BLaER1 (cell line): ENCODE measurements at regions not wholly inside any gene's neighbourhood (a gene's known extent, or its start where the extent isn't known, plus 50 kb on each side); places are given as distances from the start of the nearest gene placed in this dataset.
"Not testable (repeated sequence)": the region's sequence is repeated elsewhere in the genome, so short reads cannot be mapped to it uniquely, and the experiment has no call there.

Experiments used
- H3K27ac ChIP-seq: shearing (Covaris generic); formaldehyde crosslinking; 2 replicates; pipeline ENCODE4 v1.8.1; 2022
- H3K27me3 ChIP-seq: shearing (Covaris generic); formaldehyde crosslinking; 2 replicates; pipeline ENCODE4 v1.8.1; 2022
- H3K36me3 ChIP-seq: shearing (Covaris generic); formaldehyde crosslinking; 2 replicates; pipeline ENCODE4 v1.8.1; 2022
- H3K4me1 ChIP-seq: shearing (Covaris generic); formaldehyde crosslinking; 2 replicates; pipeline ENCODE4 v1.8.1; 2022
- H3K4me2 ChIP-seq: shearing (Covaris generic); formaldehyde crosslinking; 2 replicates; pipeline ENCODE4 v1.8.1; 2022
- H3K4me3 ChIP-seq: shearing (Covaris generic); formaldehyde crosslinking; 2 replicates; pipeline ENCODE4 v1.8.1; 2022
- H3K9ac ChIP-seq: shearing (Covaris generic); formaldehyde crosslinking; 2 replicates; pipeline ENCODE4 v1.8.1; 2022
- H3K9me3 ChIP-seq: shearing (Covaris generic); formaldehyde crosslinking; 2 replicates; pipeline ENCODE4 v1.8.1; 2022
- H4K20me1 ChIP-seq: shearing (Covaris generic); formaldehyde crosslinking; 2 replicates; pipeline ENCODE4 v1.8.1; 2022
- Cebpa-rat ChIP-seq: shearing (Covaris generic); IDR thresholded peaks from 2 replicates; pipeline ENCODE4 v1.8.1; 2022

GRCh38 chr2:235227590-235227989 lies 266.3 kb upstream of the AGAP1 start:
- Histone ChIP-seq H3K36me3 (no peaks in the 10 kb centered on the region), H4K20me1 (no peaks in the 10 kb centered on the region), H3K4me3 (no peak overlapping the region), H3K9me3 (no peaks in the 10 kb centered on the region), H3K27ac (no peak overlapping the region), H3K9ac (no peak overlapping the region), H3K4me2 (no peak overlapping the region), H3K27me3 (no peaks in the 10 kb centered on the region), H3K4me1 (no peaks in the 10 kb centered on the region)
- TF ChIP-seq Cebpa-rat, result no peak

- not testable (repeated sequence) for H3K36me3 ChIP-seq, H3K4me2 ChIP-seq, H3K27me3 ChIP-seq, H4K20me1 ChIP-seq, H3K9ac ChIP-seq, H3K4me3 ChIP-seq, H3K9me3 ChIP-seq, H3K27ac ChIP-seq, H3K4me1 ChIP-seq
These were observed 265.4 kb upstream of the AGAP1 start for GRCh38 chr2:235228422-235228821.

GRCh38 chr2:235229236-235229635 lies 264.6 kb upstream of the AGAP1 start:
- Histone ChIP-seq H3K36me3 (no peaks in the 10 kb centered on the region), H3K4me2 (no peak overlapping the region), H3K27ac (no peak overlapping the region), H3K4me3 (no peak overlapping the region), H4K20me1 (no peaks in the 10 kb centered on the region), H3K9ac (no peak overlapping the region), H3K27me3 (no peaks in the 10 kb centered on the region), H3K9me3 (no peaks in the 10 kb centered on the region), H3K4me1 (no peaks in the 10 kb centered on the region)
- no peak for TF ChIP-seq Cebpa-rat

- no peak overlapping the region for H3K4me2 ChIP-seq
- no peaks in the 10 kb centered on the region for H3K36me3 ChIP-seq
- no peak overlapping the region for H3K9ac ChIP-seq
- H4K20me1 ChIP-seq, result no peaks in the 10 kb centered on the region
- no peak overlapping the region for H3K27ac ChIP-seq
- H3K9me3 ChIP-seq, result no peaks in the 10 kb centered on the region
- no peak overlapping the region for H3K4me3 ChIP-seq
- no peaks in the 10 kb centered on the region for H3K27me3 ChIP-seq
- H3K4me1 ChIP-seq, result no peaks in the 10 kb centered on the region
- TF ChIP-seq Cebpa-rat, result no peak
These were observed 262.8 kb upstream of the AGAP1 start for GRCh38 chr2:235230821-235231601.

- Histone ChIP-seq H3K4me3 (no peak overlapping the region), H3K9ac (no peak overlapping the region), H3K9me3 (no peaks in the 10 kb centered on the region), H4K20me1 (no peaks in the 10 kb centered on the region), H3K27ac (no peak overlapping the region), H3K36me3 (no peaks in the 10 kb centered on the region), H3K27me3 (no peaks in the 10 kb centered on the region), H3K4me1 (no peaks in the 10 kb centered on the region), H3K4me2 (no peak overlapping the region)
- TF ChIP-seq Cebpa-rat, result no peak
These were observed 261.1 kb upstream of the AGAP1 start for GRCh38 chr2:235232449-235233433.

- Histone ChIP-seq H3K4me1 (no peaks in the 10 kb centered on the region), H3K27me3 (no peaks in the 10 kb centered on the region), H4K20me1 (no peaks in the 10 kb centered on the region), H3K9ac (no peak overlapping the region), H3K9me3 (no peaks in the 10 kb centered on the region), H3K4me2 (no peak overlapping the region), H3K4me3 (no peak overlapping the region), H3K36me3 (no peaks in the 10 kb centered on the region), H3K27ac (no peak overlapping the region)
- no peak for TF ChIP-seq Cebpa-rat
These were observed 259.1 kb upstream of the AGAP1 start for GRCh38 chr2:235234736-235235135.

GRCh38 chr2:235235977-235236767 lies 257.7 kb upstream of the AGAP1 start:
- H3K4me1 ChIP-seq, result peaks cover 8% of the 10 kb centered on the region
- no peak overlapping the region for H3K4me2 ChIP-seq
- TF ChIP-seq Cebpa-rat, result no peak
- no peaks in the 10 kb centered on the region for H4K20me1 ChIP-seq
- no peaks in the 10 kb centered on the region for H3K36me3 ChIP-seq
- H3K9ac ChIP-seq, result no peak overlapping the region
- no peak overlapping the region for H3K27ac ChIP-seq
- no peaks in the 10 kb centered on the region for H3K27me3 ChIP-seq
- H3K9me3 ChIP-seq, result no peaks in the 10 kb centered on the region
- H3K4me3 ChIP-seq, result no peak overlapping the region

GRCh38 chr2:235238537-235238936 lies 255.3 kb upstream of the AGAP1 start:
- no peak overlapping the region for H3K27ac ChIP-seq
- peaks cover 9% of the 10 kb centered on the region for H3K4me1 ChIP-seq
- H3K4me3 ChIP-seq, result no peak overlapping the region
- no peak for TF ChIP-seq Cebpa-rat
- no peaks in the 10 kb centered on the region for H3K27me3 ChIP-seq
- H3K4me2 ChIP-seq, result no peak overlapping the region
- H4K20me1 ChIP-seq, result no peaks in the 10 kb centered on the region
- no peak overlapping the region for H3K9ac ChIP-seq
- no peaks in the 10 kb centered on the region for H3K36me3 ChIP-seq
- no peaks in the 10 kb centered on the region for H3K9me3 ChIP-seq

- no peaks in the 10 kb centered on the region for H3K27me3 ChIP-seq
- no peak for TF ChIP-seq Cebpa-rat
- no peak overlapping the region for H3K9ac ChIP-seq
- peaks cover 30% of the 10 kb centered on the region for H3K4me1 ChIP-seq
- no peaks in the 10 kb centered on the region for H3K9me3 ChIP-seq
- no peak overlapping the region for H3K4me3 ChIP-seq
- no peak overlapping the region for H3K4me2 ChIP-seq
- no peaks in the 10 kb centered on the region for H3K36me3 ChIP-seq
- no peak overlapping the region for H3K27ac ChIP-seq
- peaks cover 8% of the 10 kb centered on the region; the same call in 1 of the 2 replicates for H4K20me1 ChIP-seq
These were observed 253.3 kb upstream of the AGAP1 start for GRCh38 chr2:235240574-235240973.
